ENCODE measurements at regions not wholly inside any gene's neighbourhood (a gene's known extent, or its start where the extent isn't known, plus 50 kb on each side); places are given as distances from the start of the nearest gene placed in this dataset.

- no peak for FAIRE-seq
These were observed 98.1 kb downstream of the ADSS2 start for GRCh38 chr1:244353551-244354091.

GRCh38 chr1:244354810-244355278 lies 96.9 kb downstream of the ADSS2 start:
- no peak for FAIRE-seq

DNA sequence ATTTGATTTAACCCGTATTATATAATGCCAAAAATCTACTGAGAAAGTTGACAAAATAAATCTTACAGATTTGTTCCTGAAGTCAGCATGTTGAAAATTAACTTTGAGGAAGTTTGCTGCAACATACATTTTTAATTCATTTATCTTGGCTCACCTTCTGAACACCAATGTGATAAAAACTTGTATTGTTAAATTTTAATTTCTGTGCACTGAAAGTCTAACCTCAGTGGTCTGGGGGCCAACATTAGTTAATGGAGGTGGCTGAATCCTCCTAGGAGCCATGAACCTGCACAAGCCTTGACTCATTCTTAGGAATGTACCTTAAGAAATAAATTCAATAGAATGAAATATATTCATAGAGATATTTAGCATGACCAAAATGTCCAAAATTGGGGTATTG lies 95.3 kb downstream of the ADSS2 start:
- FAIRE-seq = no peak
